Activated CD4-positive, alpha-beta T cell treated with anti-CD3 and anti-CD28 coated beads, Interleukin-2, amount 10 ng/mL, durations not matched to agents 24 days and 14 days (primary cell): ENCODE measurements at regions not wholly inside any gene's neighbourhood (a gene's known extent, or its start where the extent isn't known, plus 50 kb on each side); places are given as distances from the start of the nearest gene placed in this dataset.

Source experiments
- DNase-seq: peaks from one replicate; pipeline ENCODE4 v3.0.0; 2022
- H3K27ac Mint-ChIP-seq: one replicate; pipeline ENCODE4 v1.8.0; 2022; ENCODE audit warnings: mild to moderate bottlenecking, mixed read lengths
- H3K27me3 Mint-ChIP-seq: one replicate; pipeline ENCODE4 v1.8.0; 2022; ENCODE audit warnings: mixed read lengths
- H3K36me3 Mint-ChIP-seq: one replicate; pipeline ENCODE4 v1.8.0; 2022; ENCODE audit warnings: low read depth, mild to moderate bottlenecking, mixed read lengths
- H3K4me1 Mint-ChIP-seq: one replicate; pipeline ENCODE4 v1.8.0; 2021; ENCODE audit warnings: mixed read lengths
- H3K4me3 Mint-ChIP-seq: one replicate; pipeline ENCODE4 v1.8.0; 2022; ENCODE audit warnings: mild to moderate bottlenecking, moderate library complexity, mixed read lengths
- H3K9me3 Mint-ChIP-seq: one replicate; pipeline ENCODE4 v1.8.0; 2021; ENCODE audit warnings: mixed read lengths
- intact Hi-C: fragments of 100-400 bp; cut with micrococcal nuclease; formaldehyde crosslinking; loops from one replicate; pipeline ENCODE4 v1.15.1; 2023

DNA sequence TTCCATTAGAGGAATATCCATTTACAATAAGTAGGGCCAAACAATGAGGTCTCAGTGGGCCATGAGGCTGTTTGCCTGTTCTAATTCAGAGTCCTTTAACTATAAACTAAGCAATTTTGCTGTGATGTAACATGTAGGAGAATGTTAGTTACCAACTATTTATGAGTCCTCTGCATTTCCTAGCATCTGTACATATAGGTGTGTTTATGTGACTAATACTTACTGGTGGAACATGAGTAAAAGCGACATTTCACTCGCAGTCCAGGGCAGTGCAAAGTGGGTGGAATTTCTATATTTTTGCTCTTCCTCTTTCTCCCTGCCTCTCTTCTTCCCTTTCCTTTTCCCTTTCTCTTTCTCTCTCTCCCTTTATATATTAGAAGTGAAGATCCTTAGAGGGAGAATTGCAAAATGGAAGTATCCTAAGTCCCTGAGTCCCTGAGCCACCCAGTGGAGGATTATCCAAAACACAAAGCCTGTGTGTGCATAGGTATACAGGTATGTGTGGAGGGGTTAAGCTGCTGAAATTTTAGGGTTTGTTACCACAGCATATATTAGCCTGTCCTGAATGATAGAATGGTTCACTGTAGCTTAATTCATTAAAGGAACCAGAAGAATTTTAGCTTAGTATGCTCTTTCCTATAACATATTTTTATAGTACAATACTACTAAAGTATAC, 487.0 kb upstream of the FANCL start:
- H3K27me3 Mint-ChIP-seq, result peaks cover 6% of the 10 kb centered on the region
- H3K4me3 Mint-ChIP-seq, result no peak overlapping the region
- intact Hi-C loops, result no loop called here
- DNase-seq, result no peak
- H3K27ac Mint-ChIP-seq, result no peak overlapping the region
- H3K4me1 Mint-ChIP-seq, result no peaks in the 10 kb centered on the region
- H3K9me3 Mint-ChIP-seq, result no peaks in the 10 kb centered on the region
- H3K36me3 Mint-ChIP-seq, result no peaks in the 10 kb centered on the region

DNA sequence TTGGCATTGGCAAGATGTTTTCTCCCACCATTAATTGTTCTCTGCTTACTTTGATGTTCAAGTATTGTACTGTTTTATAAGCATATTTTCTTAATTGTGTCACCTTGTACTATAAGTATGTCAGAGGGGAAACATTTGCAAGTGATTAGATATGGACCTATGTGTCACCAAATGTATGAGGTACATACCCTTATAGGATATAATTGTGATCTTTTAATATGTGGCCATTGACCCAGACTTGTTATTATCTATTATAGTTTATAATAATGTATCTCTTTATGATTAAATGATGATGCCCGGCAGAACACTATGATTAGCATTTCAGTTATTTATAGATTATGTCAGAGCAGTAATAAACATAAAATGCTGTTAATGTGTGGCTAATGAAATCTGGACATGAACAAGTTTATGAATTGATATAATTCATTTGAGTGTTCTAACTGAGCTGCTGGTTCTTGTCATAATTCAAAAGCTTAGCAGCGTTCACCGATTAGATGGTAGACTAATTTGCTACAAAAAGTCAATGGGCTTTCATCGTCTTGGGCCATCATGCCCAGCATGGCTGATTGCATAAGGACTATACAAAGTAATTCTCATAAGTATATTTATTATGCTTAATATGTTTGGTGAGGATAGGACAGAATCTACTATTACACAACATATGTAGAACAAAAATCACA, 480.9 kb upstream of the FANCL start:
- Mint-ChIP-seq H3K4me3 (no peak overlapping the region), H3K36me3 (no peaks in the 10 kb centered on the region), H3K9me3 (no peaks in the 10 kb centered on the region), H3K4me1 (no peaks in the 10 kb centered on the region), H3K27ac (no peak overlapping the region), H3K27me3 (no peaks in the 10 kb centered on the region)
- intact Hi-C loops, result no loop called here
- no peak for DNase-seq

DNA sequence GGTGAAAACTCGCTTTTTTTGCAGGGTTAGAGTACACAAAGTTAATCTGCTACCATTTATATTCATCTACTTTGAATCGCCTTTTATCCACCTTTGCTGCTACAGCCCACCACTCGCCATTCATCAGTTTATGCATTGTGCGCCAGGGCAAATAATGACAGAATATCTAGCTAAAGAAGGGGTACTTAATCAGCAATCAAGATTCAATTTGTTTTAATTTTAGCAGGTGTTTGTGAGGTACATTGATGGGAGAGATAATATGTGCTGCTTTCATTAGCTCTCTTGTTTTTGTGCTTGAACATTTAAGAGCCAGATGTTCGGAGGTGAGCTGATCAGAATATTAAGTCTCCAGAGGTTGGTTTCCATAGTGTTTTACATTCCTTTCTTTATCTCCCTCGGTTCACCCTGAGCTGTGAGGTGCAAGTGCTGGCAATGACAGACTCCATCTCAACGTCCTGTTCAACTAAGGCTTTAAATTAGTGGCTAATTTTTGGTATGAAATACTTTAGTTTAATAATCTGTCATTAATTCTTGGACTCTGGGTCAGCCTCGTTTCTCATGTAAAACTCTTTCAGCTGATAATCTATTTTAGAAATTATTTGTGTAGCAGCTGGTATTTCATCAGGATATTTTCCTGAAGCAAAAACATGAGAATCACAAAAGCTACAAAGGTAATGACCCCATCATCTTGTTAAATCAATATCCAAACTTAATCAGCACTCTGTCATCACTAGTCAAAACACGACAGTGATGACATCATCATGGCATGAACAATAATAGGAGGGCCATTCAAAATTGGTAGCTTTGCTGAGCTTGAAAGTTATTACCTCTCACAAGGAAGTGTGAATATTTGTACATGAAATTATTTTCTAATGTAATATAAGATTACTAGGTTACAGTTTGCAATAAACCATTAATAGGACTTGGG, 479.9 kb upstream of the FANCL start:
- intact Hi-C loops, result no loop called here

DNA sequence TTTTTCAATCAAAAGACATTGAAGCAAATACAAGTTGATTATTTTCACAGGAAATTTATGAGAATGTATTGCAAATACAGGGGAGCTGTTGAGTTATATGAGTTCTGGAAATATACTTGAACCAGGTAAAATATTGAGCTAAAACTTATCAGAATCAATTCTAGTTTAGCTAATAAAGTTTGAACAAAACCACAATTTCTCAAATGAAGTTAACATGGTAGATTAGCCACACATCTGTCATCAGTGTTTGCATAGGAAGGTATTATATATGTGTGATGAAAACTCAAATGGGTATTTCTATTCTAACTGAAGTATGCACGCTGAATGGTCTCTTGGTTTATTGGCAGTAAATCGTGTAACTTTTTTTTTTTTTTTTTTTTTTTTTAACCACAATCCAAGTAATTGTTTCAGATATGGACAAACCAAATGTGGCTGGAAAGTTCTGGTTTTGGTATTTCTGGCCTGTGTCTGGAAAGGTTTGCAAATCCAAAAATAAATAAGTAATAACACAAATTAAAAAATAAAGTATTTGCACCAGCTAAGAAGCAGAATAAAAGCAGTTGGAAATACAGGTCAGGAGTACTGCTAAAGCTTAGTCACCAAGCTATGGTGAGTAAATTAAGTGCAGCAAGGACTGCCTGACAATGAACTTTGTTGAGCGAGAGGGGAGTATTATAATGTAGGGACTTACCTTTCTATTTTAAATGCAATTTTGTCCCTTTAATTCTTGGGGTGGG, 479.1 kb upstream of the FANCL start:
- no peak overlapping the region for H3K4me3 Mint-ChIP-seq
- intact Hi-C loops, result no loop called here
- no peaks in the 10 kb centered on the region for H3K27me3 Mint-ChIP-seq
- no peaks in the 10 kb centered on the region for H3K36me3 Mint-ChIP-seq
- no peak overlapping the region for H3K27ac Mint-ChIP-seq
- H3K4me1 Mint-ChIP-seq, result no peaks in the 10 kb centered on the region
- no peak for DNase-seq
- no peaks in the 10 kb centered on the region for H3K9me3 Mint-ChIP-seq

More for the DNA sequence above, 479.9 kb upstream of the FANCL start:
- no peaks in the 10 kb centered on the region for H3K4me1 Mint-ChIP-seq
- H3K4me3 Mint-ChIP-seq, result no peak overlapping the region
- no peak overlapping the region for H3K27ac Mint-ChIP-seq
- no peaks in the 10 kb centered on the region for H3K9me3 Mint-ChIP-seq
- no peak for DNase-seq
- H3K27me3 Mint-ChIP-seq, result no peaks in the 10 kb centered on the region
- no peaks in the 10 kb centered on the region for H3K36me3 Mint-ChIP-seq

DNA sequence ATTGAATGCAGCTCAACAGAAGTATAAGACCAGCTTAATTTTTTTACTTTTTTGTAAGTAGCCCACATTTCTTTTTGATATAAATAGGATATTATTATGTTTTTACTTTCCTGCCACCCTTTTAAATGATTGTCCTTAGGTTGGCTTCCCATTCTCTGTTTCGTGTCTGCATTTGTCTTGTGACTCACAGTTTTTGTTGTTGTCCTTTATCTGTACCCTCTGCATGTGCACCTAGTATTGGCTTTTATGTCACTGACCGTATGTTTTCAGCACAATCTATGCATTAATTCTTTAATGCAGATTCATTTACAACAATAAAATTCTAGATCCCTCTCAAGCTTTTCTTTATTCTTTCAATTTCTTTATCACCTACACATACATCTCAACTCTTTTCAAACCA, 474.2 kb upstream of the FANCL start:
- DNase-seq, result no peak
- Mint-ChIP-seq H3K27me3 (no peaks in the 10 kb centered on the region), H3K36me3 (no peaks in the 10 kb centered on the region), H3K9me3 (no peaks in the 10 kb centered on the region), H3K4me1 (no peaks in the 10 kb centered on the region), H3K27ac (no peak overlapping the region), H3K4me3 (no peak overlapping the region)
- intact Hi-C loops, result no loop called here

DNA sequence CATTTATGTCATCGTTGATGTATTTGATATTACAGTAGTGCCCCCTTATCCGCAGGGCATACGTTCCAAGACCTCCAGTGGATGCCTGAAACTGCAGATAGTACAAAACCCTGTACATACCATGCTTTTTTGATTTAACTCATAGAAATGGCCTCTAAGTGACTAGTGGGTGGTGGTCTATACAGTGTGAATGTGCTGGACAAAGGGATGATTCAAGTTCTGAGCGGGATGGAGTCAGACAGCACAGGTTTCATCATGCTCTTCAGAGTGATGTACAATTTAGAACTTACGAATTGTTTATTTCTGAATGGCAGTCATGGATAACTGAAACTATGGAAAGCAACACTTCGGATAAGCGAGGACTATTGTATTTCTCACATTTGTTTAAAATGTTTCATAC, 473.1 kb upstream of the FANCL start:
- no peak overlapping the region for H3K4me3 Mint-ChIP-seq
- no peak for DNase-seq
- no peak overlapping the region for H3K27ac Mint-ChIP-seq
- no peaks in the 10 kb centered on the region for H3K36me3 Mint-ChIP-seq
- H3K27me3 Mint-ChIP-seq, result no peaks in the 10 kb centered on the region
- intact Hi-C loops, result no loop called here
- H3K4me1 Mint-ChIP-seq, result no peaks in the 10 kb centered on the region
- H3K9me3 Mint-ChIP-seq, result no peaks in the 10 kb centered on the region

DNA sequence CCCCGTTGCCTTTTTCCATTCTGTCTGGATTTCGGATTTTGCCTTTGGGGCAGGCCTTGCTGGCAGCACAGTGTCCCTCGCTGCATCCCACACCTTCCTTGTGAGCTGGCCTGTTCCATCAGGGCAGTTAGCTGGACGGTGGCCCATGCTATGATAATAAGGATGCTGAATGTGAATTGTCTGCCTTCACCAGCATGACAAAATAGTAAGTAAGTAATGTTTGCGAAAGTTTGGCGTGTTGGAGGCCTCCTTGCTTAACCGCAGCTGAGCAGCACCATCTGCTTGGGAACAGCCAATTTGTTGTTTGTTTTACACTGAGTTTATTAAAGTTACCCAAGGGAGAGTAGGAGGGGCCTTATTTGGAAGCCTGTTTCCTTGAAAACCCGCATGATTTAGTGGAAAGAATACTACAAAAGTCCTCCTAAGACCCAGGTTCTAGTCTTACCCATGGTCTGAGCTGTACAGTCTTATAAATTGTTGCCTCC, 469.7 kb upstream of the FANCL start:
- no peaks in the 10 kb centered on the region for H3K9me3 Mint-ChIP-seq
- DNase-seq, result no peak
- no peaks in the 10 kb centered on the region for H3K36me3 Mint-ChIP-seq
- H3K4me3 Mint-ChIP-seq, result no peak overlapping the region
- intact Hi-C loops, result no loop called here
- H3K27ac Mint-ChIP-seq, result no peak overlapping the region
- no peaks in the 10 kb centered on the region for H3K4me1 Mint-ChIP-seq
- H3K27me3 Mint-ChIP-seq, result no peaks in the 10 kb centered on the region

DNA sequence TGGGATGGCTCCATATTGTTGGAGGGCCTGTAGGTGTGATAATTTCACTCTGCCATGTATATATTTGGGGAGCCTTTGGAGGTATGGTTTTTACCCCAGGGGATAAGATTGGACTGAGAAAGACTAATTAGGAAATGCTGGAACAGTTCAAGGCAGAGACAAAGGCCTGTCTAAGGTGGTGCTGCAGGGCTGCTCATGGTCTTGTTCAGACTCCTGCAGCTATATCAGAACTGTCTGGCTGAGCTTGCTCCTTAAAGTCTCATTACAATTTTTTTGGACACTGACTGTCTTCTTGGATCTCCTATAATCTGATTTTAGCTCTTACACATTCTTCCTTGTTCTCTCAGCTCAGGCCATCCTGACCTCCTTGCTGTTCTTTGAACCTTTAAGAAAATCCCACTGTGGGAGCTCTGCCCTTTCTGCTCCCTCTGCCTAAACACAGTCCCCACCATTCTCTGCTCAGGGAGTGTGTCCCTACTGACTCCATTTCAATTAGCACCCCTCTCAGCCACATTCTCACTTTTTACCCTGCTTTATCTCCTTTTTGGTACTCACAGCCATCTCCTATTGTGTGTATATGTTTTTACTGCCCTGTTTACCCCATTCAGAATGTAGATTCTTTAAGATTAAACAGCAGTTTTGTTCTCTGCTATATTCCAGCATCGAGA, 468.7 kb upstream of the FANCL start:
- Mint-ChIP-seq H3K4me3 (no peak overlapping the region), H3K27ac (no peak overlapping the region), H3K36me3 (no peaks in the 10 kb centered on the region), H3K27me3 (no peaks in the 10 kb centered on the region), H3K4me1 (no peaks in the 10 kb centered on the region), H3K9me3 (no peaks in the 10 kb centered on the region)
- intact Hi-C loops, result no loop called here
- no peak for DNase-seq

DNA sequence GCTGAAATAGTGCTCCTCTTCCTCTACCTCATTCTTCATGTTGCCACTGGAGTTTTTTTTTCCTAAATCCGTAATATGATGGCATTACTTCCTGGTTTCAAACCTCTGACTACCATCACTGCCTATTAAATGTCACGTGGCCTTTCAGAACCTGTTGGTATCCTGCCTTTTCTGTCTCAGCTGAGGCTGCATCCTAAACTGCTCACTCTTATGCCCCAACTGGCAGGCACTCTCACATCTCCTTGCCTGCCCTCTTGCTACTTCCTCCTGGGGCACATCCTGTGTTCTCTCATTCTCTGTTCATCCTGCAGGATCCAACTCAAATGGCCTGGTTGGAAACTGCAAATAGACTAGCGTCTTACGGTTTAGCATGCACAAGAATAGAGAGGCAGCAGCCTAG, 468.1 kb upstream of the FANCL start:
- Mint-ChIP-seq H3K9me3 (no peaks in the 10 kb centered on the region), H3K36me3 (no peaks in the 10 kb centered on the region)

DNA sequence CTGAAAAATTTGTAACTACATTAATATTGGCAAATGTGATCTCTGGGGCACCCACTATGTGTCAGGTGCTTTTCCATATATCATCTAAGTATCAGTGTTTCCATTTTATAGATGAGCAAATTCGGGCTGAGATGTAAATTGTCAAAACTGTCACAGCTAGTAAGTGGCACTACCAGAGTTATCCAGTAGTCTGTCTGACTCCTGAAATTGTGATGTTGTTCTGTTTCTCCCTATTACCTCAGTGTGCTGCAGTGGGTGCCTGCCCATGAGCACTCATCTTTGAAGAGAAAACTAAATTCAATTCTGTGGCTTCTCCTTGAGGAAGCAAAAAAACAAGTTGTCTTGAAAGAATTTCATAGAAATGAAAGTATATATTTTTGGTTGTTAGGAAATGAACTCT, 467.4 kb upstream of the FANCL start:
- intact Hi-C loops, result no loop called here
- no peak for DNase-seq
- Mint-ChIP-seq H3K36me3 (no peaks in the 10 kb centered on the region), H3K27ac (no peak overlapping the region), H3K4me1 (no peaks in the 10 kb centered on the region), H3K27me3 (no peaks in the 10 kb centered on the region), H3K9me3 (no peaks in the 10 kb centered on the region), H3K4me3 (no peak overlapping the region)

More for the DNA sequence above, 468.1 kb upstream of the FANCL start:
- DNase-seq, result no peak
- no peaks in the 10 kb centered on the region for H3K27me3 Mint-ChIP-seq
- H3K4me1 Mint-ChIP-seq, result no peaks in the 10 kb centered on the region
- no peak overlapping the region for H3K27ac Mint-ChIP-seq
- H3K4me3 Mint-ChIP-seq, result no peak overlapping the region
- intact Hi-C loops, result no loop called here

DNA sequence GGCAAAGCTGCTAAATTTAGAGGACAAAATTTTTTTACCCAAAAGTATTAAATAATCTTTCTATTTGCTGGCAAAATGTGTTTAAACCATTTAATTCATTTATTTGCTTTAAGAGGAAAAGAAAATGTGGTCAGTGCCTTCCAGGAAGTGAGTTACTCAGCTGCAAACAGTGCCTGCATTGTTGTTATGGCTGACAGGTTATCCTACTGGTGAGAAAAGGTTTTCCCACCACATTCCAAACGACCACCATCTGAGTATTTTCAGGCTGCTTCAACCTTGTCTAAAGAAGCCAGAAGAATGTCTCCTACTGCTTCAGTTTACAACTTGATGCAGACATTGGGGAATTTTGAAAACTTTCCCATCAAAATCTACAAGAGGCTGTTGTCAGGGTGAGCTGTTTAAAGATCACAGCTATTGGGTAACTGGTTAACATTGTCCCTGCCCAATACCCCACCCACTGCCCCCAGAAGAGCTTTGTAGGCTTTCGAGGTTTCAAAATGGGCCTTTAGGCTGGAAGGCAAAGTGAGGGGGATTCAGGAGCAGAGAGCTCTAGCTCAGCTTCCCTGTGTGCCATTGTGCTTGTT, 461.3 kb upstream of the FANCL start:
- DNase-seq, result no peak
- Mint-ChIP-seq H3K4me1 (no peaks in the 10 kb centered on the region), H3K27ac (no peak overlapping the region), H3K36me3 (no peaks in the 10 kb centered on the region), H3K9me3 (no peaks in the 10 kb centered on the region), H3K27me3 (no peaks in the 10 kb centered on the region), H3K4me3 (no peak overlapping the region)
- intact Hi-C loops, result no loop called here

DNA sequence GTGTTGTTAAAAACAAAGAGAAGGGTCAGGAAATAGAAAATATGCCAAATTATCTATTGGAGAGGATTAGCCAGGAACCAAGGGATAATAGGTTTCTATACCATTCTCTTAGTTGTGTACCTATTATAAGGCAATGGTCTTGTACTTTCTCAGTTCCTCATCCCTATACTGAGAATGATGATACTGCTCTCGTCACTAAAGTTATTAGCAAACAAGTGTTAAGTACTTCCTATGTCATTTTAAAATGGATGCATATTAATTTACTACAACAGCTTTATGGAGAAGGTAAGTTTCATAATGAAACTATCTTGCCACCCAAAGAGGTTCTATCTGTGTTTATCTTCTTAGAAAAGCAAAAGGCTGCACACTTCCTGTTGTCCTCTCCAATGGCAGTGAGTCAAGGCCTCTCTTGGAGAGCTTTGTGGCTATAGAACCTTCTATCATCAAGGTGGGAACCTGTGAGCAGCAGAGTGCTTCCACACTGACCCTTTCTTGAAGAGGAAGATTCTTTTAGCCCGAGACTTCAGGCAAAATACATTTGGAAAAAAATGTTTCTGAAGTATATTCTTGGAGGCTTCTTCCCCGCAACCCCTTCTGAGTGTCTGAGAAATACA, 460.7 kb upstream of the FANCL start:
- Mint-ChIP-seq H3K4me1 (no peaks in the 10 kb centered on the region), H3K27ac (no peak overlapping the region), H3K27me3 (no peaks in the 10 kb centered on the region), H3K36me3 (no peaks in the 10 kb centered on the region), H3K4me3 (no peak overlapping the region), H3K9me3 (no peaks in the 10 kb centered on the region)
- DNase-seq, result no peak
- intact Hi-C loops, result no loop called here

DNA sequence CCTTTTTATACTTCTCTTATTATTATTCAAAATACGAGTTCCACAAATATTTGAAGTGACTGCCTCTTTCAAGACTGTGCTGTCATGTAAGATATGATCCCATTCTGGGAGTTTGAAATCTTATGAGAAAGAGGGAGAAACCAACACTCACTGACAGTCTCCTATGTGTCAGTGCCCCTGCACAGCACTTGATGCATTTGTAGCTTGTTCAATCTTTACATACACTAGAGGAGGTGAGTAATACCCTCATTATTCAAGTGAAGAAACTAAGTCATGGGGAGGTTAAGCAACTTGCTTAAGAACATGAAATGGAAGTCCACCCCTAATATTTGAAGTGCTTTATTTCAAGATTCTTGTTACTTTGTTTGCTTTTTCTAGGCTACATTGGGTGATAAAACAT, 459.5 kb upstream of the FANCL start:
- H3K4me1 Mint-ChIP-seq, result no peaks in the 10 kb centered on the region
- no peak overlapping the region for H3K4me3 Mint-ChIP-seq
- H3K27ac Mint-ChIP-seq, result no peak overlapping the region
- DNase-seq, result no peak
- H3K27me3 Mint-ChIP-seq, result no peaks in the 10 kb centered on the region
- no peaks in the 10 kb centered on the region for H3K9me3 Mint-ChIP-seq
- no peaks in the 10 kb centered on the region for H3K36me3 Mint-ChIP-seq
- intact Hi-C loops, result no loop called here
